Amniotic stem cell (primary cell): ENCODE measurements at regions not wholly inside any gene's neighbourhood (a gene's known extent, or its start where the extent isn't known, plus 50 kb on each side); places are given as distances from the start of the nearest gene placed in this dataset.
"Not testable (repeated sequence)": the region's sequence is repeated elsewhere in the genome, so short reads cannot be mapped to it uniquely, and the experiment has no call there.

Source experiments
- DNase-seq: peaks from one replicate; lab custom pipeline; 2025; lab: John Stamatoyannopoulos, UW

- no peak for DNase-seq
Measured at GRCh38 chr2:8118940-8119781, 562.7 kb upstream of the ID2 start.

GRCh38 chr2:8119782-8120505 lies 561.9 kb upstream of the ID2 start:
- no peak for DNase-seq

GRCh38 chr2:8120506-8120860 lies 561.4 kb upstream of the ID2 start:
- DNase-seq, result no peak

- no peak for DNase-seq
Measured at GRCh38 chr2:8121022-8121825, 560.6 kb upstream of the ID2 start.

DNA sequence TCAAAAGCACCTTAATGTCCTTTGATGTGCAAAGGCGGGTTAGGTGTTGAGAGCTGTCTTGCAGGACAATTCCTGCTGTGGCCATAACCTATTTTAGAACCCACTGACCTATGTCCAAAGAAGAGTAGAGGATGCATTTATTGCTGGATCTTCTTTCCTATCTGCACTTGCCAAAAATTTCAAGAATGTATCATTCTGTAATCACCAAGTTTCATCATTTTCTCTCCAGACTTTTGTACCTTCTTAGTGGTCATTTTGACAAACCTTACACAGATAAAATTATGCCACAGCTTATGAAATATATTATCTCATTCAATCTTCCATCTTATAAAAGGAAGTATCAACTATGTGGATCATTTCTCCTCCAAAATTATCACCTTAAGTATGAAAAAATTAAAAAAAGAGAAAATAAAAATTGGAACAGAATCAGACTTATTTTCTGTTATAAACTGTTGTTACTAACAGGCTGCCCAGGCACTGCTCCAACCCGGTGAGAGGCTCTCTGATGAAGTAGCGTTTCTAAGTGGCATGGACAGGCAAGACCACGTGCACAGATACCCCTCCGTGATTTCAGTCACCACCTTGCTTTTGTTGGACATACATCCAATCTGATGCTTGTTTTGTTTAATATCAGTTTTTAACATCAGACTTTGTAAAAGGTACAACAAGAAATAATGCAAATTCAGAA lies 559.9 kb upstream of the ID2 start:
- no peak for DNase-seq

DNA sequence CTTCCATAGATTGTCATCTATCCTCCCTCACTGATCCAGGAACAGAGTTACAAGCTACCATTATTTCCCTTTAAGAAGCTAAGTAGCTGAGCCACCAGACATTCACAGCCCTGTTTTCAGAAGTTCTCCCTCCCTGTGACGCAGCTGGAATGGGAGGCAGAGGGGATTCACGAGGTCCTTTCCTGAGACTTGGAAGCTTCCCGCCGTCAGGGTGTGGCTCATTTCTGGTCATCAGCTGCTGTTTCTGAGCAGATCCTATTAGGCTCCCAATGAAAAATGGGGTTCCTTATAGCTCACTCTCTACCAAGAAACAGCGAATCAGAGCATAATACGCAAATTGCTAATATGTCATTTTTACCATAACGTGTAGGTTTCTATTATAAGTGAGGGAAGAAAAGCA lies 559.3 kb upstream of the ID2 start:
- DNase-seq, result no peak

DNA sequence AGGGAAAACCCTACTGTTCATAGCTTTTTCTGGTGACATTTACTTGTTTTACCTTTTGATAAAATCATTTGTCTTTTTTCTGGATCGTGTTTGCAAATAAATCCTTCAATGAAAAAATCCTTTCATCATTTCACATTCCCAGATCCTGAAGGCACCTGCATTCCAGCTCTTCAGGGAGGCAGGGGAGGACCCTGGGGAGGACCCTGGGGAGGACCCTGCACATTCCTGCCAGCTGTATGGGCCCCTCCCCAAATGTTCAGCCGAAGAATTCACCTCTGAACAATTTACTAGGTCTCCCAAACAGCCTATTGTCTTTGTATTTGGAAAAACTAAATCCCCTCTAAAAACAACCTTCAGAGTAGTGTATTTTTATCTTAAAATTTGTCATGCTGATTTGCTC lies 558.4 kb upstream of the ID2 start:
- DNase-seq, result no peak

GRCh38 chr2:8125741-8126711 lies 555.8 kb upstream of the ID2 start:
- DNase-seq, result no peak

DNA sequence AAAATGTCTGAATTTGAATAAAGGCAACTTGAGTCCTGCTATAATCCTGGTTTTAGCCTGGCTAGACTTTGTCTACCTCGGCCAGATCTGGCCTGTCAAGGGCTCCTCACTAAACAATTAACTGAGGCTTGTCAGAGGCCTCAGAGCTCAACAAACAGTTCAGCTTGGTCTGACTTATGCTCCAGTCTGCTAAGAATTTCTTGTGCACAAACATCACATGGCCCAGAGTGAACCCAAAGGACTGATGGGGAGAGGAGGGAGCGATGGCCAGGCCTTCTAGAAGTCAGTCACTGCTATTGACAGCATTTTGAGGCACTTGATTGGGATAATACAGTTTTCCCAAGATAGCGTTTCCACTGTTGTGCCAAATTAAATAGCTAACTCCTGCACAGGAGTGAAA lies 555.1 kb upstream of the ID2 start:
- no peak for DNase-seq

DNA sequence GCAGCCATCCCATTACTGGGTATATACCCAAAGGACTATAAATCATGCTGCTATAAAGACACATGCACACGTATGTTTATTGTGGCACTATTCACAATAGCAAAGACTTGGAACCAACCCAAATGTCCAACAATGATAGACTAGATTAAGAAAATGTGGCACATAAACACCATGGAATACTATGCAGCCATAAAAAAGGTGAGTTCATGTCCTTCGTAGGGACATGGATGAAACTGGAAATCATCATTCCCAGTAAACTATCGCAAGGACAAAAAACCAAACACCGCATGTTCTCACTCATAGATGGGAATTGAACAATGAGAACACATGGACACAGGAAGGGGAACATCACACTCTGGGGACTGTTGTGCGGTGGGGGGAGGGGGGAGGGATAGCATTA lies 550.4 kb upstream of the ID2 start:
- not testable (repeated sequence) for DNase-seq

DNA sequence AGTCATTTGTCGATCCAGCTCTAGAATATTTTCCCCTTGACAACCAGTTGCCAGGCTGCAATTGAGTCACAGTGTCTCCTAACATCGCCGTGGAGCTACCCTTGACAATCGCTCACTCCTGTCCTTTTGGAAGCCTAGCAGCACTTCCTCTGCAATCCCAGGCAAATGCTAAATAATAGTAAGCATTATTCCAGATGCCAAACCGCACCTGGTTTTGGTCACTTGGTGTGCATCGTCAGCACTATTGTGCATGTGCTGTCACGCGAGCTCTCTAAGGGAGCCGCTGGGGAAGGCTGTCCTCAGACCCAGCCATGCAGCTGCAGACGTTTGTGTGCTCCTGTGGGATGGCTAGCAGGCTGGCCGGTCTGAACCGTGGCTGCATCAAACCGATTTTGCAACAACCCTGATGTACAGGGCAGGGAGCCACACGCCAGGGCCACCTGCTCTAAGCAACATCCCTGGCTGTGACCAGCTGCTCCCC lies 549.5 kb upstream of the ID2 start:
- DNase-seq, result no peak

DNA sequence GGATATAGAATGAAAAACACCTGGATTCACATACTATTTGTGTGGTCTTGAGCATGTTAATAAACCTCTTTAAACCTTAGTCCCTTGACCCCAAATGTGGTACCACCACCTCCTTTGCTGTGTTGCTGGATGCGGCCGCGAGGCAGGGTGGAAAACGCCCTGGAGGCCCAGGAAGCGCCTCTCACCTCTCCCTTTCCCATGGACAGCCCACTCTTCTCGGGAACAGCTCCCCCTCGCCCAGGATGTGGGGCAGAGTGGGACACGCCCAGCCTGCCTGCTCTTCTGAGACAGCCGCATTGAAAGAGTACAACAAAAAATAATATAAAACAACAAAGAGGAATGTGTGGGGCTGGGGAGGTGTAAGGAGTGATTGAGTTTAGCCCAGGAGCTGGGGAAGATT lies 549.0 kb upstream of the ID2 start:
- DNase-seq, result no peak

- DNase-seq, result no peak
Measured at GRCh38 chr2:8133363-8133762, 548.5 kb upstream of the ID2 start.

GRCh38 chr2:8133913-8134472 lies 547.9 kb upstream of the ID2 start:
- DNase-seq, result no peak

DNA sequence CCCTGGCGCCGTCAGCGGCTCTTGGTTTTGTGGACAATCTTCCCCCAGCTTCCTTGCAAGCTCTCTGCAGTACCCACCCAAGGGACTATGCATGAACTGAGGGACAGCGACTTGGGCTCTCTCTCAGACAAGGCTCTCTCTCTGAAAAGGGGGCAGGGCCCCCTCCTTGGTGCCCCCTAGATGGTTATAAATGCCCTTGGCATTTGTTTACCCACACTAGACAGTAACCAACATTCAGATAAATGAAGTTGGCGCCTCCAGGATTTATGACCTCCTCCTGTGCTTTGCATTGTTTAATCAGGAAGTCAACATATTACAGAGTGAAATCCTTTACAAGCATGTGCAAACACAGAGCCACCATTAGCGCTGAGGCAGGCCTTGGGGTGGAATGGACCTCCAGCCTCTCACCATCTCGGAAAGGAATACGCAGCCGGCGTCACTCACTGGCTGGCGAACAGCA lies 547.4 kb upstream of the ID2 start:
- no peak for DNase-seq

GRCh38 chr2:8134985-8135682 lies 546.7 kb upstream of the ID2 start:
- no peak for DNase-seq

- no peak for DNase-seq
Measured at GRCh38 chr2:8137801-8138200, 544.1 kb upstream of the ID2 start.

- no peak for DNase-seq
Measured at GRCh38 chr2:8138525-8138922, 543.3 kb upstream of the ID2 start.

DNA sequence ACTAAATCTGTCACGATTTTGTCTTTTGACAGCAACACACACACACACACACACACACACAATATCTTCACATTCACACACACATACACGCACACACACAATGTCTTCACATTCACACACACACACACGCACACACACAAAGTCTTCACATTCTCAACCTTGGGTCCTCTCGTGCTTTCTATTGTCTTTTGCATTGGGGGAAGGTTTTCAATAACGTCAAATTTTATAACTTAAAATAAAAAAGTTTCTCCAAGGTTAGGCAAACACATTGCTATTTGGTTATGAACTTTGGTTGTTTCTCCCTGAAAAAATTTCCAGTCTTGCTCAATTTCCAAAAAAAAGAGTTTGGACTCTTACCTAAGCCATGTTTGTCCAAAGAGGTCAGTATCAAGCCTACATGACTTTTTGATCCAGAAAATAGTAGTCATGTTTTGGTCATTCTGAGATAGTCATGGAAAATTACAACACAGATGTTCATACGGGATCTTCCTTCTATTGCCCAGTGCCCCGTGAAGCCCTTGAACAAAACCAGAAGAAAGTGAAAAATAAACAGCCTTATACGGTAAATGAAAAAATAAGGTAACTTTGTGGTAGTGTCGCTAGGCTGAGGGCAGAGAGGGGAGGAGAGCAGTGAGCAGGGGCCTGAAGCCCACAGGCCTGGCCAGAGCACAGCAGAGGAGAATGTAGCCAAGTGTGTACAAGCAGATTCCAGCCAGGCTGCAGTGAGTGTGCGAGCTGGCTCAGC lies 542.8 kb upstream of the ID2 start:
- no peak for DNase-seq
